GM19324 (cell line): ENCODE measurements at regions not wholly inside any gene's neighbourhood (a gene's known extent, or its start where the extent isn't known, plus 50 kb on each side); places are given as distances from the start of the nearest gene placed in this dataset.
"Not testable (repeated sequence)": the region's sequence is repeated elsewhere in the genome, so short reads cannot be mapped to it uniquely, and the experiment has no call there.

Experiments
- ATAC-seq: cut with Tn5 transposase; IDR thresholded peaks from one replicate; pipeline ENCODE4 v1.9.1; 2021; ENCODE audit warnings: mild to moderate bottlenecking, moderate library complexity; ENCODE audit not compliant: unreplicated experiment, low FRiP score

DNA sequence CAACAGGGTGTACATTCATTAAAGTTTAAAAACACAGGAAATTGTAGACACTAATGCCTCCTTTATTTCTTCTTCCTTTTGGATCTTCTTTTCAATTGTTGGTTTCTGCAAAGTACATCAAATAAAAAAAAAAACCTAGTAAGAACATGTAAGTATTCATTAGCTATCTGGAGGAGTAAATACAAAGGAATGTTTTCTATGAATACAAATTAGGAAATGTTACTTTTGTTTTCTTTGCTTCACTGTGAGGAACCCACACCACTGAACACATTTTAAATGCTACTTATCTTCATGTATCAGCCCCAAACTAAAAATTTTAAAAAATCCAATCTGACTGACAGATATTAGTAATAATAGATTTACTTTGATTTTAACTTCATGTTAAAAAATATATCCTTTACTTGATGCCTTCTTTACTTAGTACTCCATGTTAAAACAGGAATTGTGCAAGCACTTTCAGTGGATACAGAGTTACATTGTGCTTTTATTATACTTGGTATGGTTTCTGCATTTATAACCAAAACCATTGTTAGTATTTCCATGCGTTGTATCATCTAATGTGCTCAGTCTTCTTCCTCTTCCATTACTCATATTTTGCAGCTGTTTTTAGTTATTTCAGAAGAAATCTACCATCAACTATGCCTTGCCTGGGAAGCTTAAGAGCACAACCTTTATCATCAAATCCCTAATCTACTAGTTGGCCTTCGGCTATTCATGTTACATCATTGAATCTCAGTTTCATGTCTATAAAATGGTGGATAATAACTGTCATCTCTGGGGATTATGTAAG lies 236.9 kb upstream of the DPYD start:
- no peak for ATAC-seq

DNA sequence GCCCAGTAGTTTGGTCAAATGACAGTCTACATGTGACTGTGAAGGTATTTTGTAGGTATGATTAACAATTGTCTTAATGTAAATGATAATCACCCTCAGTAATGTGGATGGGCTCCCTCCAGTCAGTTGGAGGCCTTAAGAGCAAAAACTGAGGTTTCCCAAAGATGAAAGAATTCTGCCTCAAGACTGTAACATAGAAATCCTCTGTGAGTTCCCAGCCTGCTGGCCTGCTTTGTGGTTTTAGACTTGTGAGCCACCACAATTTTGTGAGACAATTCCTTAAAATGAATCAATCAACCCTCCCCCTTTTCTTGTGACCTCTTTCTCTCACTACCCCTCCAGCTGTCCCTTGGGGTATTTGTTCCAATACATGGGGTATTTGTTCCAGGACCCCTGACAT lies 226.4 kb upstream of the DPYD start:
- no peak for ATAC-seq

DNA sequence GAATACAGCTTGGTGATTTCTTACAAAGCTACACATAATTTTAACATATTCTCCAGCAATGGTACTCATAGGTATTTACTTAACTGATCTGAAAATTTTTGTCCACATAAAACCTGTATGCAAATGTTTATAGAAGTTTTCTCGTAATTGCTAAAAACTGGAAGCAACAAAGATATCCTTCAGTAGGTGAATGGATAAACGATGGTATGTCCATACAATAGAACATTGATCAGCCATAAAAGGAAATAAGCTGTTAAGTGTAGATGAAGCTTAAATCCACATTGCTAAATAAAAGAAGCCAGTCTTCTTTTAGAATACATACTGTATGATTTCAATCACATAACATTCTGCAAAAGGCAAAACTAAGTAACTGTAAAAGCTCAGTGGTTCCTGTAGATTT lies 224.8 kb upstream of the DPYD start:
- ATAC-seq, result no peak

DNA sequence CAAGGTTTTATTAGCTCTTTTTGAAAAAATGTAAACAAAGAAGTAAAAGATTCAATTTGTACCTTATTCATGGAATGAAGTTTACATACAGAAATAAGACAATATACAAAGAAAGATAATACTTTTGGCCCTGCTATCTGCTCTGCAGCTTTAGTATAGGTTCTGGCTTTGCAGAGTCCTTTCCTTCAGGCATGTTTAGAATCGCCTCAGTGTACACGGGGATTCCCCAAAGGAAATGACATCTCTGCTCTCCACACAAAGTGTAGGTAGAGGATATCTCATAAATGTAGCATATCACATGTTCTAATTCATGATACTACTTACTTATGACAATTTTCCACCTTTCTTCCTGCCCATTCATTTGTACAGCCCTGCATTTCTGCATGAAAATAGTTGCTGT lies 222.6 kb upstream of the DPYD start:
- ATAC-seq, result no peak

DNA sequence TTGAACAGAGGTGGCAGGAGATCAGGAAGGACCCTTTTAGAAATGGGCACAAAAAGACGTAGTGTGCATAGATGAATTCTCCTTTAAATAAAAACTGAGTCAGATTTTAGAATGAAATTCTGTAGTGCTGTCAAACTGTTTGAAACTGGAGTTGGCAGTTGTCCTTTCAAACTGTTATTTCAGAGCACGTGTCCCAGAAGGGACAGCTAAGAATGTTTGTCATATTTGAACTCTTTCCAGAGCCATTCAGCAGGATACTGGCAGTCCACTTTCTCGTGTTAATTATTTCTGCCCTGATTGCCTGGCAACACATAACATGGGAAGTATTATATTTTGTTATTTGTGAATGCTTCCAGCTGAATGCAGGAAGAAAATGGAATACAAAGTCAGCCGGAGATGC lies 212.3 kb upstream of the DPYD start:
- ATAC-seq, result no peak

DNA sequence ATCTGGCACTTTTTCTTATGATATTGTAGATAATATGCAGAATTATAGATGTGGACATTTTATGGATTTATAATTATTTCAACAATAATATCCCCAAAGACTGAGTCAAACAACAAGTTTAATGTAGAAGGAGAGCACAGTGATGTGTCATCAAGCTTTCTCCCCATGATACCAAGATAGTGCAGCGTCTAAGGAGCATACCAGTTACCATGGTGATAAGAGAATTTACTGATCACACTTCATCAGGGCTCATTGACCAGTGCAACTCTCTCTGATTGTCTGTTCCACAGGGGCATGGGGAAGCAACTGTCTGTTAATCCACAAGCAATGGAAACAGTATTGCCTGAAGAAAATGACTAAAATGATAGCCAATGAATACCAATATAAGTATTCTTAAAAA lies 209.6 kb upstream of the DPYD start:
- no peak for ATAC-seq

DNA sequence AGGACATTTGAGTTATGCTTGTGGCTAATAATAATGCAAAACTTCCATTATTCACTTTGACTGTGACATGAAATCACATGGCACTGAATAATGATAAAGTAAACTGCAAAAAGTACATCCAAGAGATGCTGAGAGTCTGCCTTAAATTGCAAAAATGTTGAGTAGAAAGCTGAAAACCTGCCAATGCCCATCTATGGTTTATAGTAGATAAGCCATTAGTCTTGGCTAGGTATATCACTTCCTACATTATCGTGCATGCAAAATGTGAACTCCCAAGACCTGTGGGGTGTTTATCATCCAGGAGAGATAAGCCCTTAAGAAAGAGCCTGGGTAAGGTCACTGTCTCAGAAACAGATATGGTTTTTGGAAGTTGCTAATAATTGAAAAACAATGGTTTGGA lies 208.7 kb upstream of the DPYD start:
- ATAC-seq, result no peak

DNA sequence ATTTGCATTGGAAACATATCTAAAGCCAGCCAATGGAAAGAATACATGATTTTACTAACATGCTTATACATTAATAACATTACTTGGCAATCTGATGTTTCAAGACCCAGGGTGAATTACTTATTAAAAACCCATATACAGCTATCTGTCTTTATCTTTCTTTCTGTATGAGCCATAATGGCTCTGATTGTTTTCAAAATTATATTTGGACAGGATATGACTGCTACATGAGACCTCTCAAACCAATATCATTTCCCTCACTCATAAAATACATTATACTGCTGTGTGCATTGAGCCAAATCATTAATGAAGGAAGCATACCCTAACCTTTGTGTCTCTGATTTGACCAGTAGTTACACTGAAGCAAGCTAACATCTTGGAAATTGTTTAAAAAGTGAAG lies 205.9 kb upstream of the DPYD start:
- ATAC-seq, result no peak

DNA sequence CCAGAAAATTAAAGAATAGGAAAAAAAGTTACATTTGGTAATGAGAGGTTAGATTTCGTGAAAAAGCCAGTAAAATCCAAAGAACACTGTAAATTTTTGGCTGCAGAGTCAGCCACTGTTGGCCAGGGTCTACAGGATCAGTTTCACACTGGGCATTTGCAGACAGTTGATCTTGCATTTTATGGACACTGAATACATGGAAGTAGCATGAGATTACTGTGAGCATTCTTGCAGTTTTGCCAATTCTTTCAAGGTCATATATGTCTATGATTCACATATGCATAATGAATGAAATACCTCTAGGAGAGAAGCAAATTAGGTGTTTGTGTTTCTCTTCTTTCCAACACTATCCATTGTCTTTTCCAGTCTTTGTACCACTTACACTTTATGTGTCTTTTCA lies 200.8 kb upstream of the DPYD start:
- no peak for ATAC-seq

DNA sequence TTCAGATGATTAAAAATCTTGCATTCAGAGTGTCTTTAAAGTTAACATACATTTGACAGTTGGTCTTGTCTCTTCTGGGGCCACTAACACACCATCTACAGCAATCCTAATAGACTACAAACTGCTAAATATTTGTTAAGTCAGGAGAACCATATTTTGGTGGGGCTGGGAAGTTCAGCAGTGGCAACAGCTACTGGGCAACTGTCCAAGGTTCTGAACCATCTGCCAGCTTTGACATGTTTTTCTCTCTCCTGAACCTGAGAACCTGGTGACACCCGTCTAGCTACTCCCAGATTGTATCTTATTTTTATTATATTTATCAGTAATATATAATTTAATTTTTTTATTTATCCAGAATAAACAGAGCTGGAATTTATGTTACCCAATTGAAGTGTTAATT lies 199.0 kb upstream of the DPYD start:
- ATAC-seq, result no peak

DNA sequence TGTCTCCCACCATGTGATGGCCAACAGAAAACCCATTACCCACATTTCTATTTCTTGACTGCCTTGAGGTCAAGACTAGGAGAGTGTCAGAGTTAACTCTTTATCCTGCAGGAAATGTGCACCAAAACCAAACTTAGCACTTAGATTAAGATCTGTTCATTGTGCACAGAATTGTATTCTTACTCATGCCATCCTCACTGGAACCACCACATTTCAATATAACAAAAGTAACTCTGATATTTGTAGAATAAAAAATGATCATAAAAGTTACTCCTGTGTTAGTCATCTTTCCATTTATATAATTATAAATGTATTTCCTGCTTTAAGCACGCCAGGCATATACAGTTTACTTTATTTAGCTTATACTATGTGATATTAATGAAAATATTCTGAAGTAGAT lies 193.0 kb upstream of the DPYD start:
- no peak for ATAC-seq

DNA sequence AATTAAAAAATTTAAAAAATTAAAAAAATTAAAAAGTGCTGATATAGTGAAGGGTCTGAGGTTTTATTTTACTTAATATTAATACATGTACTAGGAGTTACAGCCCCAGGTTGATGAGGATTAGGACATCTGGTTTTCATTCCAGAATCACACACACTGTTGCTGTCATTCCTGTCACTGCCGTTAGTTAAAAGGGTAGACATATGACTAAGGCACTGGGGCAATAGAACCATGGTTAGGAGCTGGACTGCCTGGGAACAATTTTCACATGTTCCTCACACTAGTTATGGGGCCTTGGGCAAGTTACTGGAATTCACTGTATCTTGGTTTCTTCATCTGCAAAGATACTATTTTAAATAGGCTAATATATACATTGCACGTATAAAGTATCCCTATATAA lies 191.8 kb upstream of the DPYD start:
- no peak for ATAC-seq

DNA sequence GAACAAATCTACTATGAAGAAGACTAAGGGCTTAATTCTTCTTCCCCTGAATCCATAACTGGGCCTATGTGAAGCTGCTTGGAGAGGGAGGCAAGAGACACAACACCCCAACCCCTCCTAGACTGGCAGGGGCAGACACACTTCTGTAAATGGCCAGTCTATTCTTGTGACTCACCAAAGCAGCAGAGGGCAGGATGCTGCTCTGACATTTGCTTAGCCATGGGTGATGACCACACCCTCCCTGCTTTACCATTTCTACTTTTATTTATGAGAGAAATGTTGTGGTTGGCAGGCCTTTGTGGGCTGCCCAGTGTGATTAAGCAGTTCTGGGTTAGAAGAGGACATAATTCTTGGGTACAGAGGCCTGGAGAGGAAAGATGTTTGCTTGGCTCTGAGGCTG lies 189.8 kb upstream of the DPYD start:
- ATAC-seq, result no peak

DNA sequence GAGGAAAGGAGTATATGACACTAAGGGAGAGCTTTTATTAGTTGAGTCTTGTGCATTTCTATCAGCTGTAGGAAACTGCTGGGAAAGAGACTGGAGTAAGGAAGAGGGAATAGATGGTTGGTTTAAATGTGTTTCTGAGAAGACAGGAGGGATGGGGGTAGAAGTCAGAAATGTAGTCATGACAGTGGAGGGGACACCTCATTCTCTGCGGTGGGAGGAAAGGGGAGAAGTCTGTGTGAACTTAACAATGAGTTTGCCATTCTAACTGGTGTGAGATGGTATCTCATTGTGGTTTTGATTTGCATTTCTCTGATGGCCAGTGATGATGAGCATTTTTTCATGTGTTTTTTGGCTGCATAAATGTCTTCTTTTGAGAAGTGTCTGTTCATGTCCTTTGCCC lies 187.5 kb upstream of the DPYD start:
- ATAC-seq, result not testable (repeated sequence)

DNA sequence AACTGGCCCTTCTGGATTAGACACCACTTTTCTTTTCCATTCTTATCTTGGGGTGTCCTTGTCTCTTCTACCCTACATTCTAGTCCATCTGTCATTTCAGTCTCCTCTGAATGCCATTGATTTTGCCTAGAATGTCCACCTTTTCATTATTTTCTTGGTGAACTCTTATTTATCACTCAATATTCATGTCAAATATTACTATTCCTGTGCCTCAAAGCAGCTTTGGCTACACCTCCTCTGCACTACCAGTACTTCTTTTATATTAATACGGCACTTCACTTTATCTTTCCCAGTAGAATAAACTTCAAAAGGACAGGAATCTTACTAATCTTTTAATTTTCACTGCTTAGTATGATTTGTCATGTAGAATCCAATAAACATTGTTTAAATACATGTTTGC lies 186.4 kb upstream of the DPYD start:
- ATAC-seq, result no peak

DNA sequence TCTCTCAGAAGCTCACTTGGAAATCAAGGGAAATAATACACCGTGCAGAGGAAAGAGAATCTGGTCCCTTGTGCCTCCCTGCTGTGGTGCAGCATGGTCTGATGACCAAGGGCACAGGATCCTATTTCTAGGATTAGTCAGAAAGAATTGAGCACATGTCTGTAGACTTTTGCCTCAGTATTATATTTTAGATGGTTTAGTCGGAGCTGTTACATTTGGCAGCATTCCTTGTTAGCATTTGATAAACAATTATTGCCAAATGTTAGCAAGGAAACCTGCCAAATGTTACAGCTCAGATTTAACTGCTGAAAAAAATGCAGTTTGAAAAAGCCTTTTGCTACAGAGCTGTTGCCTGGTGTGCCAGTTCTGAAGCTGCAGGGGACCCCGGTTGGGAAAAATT lies 183.5 kb upstream of the DPYD start:
- no peak for ATAC-seq

DNA sequence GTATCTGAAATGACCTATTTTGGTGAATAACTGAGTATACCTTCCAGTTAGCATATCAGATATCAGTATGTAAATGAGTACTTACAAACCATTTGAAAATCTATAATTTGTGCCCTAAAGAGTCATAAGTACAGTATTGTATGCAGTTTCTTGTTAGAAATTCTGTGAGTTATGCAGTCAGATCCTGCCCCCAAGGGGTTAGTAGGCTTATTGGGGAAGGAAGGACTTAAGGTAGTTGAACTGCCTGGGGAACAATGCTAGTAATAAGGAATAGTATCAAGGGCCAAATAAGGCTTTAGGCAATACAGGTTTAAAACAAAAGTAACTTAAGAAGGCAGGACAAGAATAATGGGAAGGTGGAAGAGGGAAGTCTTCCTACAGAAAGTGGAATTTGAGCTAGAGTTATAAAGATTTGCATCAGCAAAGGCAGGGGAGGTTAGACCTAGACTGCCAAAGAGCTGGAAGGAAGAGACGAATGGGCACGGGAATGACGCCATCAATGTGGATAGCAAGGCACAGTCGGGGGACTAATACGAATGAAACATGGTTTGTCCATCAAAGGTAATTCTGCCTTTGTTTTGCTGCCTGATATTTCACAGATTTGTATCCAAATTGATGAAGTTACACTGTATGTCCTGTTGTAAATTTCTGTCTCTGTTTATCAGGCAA lies 182.9 kb upstream of the DPYD start:
- ATAC-seq, result no peak

DNA sequence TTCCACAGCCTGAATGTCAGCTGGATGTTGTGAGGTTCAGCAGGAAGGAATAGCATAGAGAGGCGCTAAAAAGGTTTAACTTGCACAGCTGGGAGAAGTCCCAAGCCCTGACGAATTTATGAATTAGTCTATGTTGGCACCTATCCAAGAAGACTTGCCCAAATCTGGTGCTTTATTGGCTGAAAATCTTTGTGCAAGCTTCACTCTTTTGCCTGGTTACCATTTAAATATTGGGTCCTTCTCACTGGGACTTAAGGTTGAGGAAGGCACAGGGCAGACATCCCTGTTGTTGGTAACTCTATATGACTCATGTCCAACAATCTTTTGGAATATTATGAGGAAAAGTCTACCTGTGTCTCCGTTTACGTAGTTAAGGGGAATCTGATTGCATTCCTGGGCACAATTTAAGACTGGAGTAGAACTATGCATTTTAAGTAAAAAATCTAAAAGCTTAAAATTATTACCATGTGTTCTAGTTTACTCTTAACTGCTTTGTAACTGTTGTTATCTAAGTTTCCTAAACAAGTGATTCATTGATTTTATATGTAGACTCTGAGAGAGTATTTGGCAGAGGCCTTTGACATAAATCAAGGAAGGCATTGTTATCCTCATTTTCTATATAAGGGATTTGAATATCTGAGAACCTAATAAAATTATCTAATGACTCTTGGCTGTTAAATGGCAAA lies 181.7 kb upstream of the DPYD start:
- no peak for ATAC-seq

DNA sequence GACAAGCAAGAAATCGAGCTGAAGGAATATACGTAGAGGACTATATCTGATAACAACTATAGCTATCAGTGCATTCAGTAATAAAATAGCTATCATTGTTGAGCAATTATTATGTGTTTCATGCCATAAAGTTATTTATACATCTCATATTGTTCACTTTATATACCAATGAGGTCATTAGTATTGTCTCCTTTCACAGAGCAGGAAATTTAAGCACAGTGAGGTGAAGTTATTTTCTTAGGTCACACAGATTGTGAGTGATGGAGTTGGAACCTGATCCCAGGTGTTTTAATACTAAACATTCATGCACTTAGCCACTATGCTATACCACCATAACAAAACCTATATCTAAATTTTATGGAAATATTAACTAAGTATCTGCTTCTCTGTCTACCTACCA lies 180.5 kb upstream of the DPYD start:
- no peak for ATAC-seq

DNA sequence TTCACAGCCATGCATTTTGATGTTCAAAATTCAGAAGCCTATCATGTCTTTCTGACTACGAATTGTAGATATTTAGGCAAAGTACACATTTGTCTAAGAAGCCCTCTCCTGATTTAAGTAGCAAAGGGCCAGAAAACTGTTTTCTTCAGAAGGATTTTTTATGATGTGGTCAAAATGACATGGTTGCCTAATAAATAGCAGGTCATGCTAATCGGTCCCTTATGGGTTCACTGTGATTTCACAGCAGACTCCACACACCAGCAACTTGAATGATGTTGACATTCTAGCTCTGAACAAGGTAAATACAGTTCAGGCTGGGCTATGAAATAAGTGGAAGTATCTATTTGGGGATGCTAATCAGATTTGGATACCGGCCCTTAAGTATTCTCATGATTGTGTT lies 178.7 kb upstream of the DPYD start:
- no peak for ATAC-seq

DNA sequence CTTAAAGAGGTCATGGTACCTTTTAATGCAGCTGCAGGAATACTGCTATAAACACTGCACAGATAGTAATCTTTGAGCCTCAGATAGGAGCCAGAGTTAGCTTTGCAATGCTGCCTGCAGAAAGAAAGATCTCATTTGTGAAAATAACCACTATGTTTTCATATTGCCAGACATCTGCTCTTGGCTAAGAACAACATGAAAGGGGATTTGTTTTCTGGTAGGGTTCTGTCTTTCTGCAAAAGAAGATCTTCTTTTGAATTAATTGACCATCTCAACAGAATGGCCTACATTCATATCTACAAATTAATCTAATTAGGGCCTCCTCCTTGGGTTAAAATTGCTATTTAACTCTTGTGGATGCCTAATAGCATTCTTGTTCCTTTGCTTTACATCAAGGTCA lies 177.6 kb upstream of the DPYD start:
- ATAC-seq, result no peak

DNA sequence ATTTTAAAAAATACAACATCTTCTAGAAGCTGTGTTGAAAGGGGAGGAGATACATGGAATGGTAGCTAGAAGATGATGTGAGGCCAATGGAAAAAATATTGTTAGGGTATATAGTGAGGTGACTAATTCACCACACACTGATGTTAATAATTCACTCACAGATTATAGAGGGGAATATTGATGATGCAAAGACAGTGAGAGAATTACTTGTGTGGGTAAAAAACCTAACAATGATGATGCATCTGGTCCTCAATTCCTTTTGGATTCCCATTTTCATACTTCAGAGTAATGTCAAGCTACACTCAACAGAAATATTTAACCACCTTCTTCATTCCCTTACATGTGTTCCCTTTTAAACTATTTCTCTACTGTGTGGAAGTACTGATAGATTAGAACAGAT lies 169.5 kb upstream of the DPYD start:
- ATAC-seq, result no peak
